ENCODE measurements at regions not wholly inside any gene's neighbourhood (a gene's known extent, or its start where the extent isn't known, plus 50 kb on each side); places are given as distances from the start of the nearest gene placed in this dataset.

GRCh38 chr7:42314696-42315095 lies 77.7 kb upstream of the GLI3 start:
- DNase-seq (ENCODE audit: low read depth in 2 of 2), result no peak

- no peak for DNase-seq (ENCODE audit: low read depth in 2 of 2)
These were observed 74.2 kb upstream of the GLI3 start for GRCh38 chr7:42311195-42311594.

GRCh38 chr7:42292991-42293521 lies 56.0 kb upstream of the GLI3 start:
- no peak for DNase-seq (ENCODE audit: low read depth in 2 of 2)

- no peak for DNase-seq (ENCODE audit: low read depth in 2 of 2)
These were observed 52.5 kb upstream of the GLI3 start for GRCh38 chr7:42289473-42289872.

Data from fibroblast of skin of left quadriceps (primary cell).